GM12891 (cell line): ENCODE measurements at regions not wholly inside any gene's neighbourhood (a gene's known extent, or its start where the extent isn't known, plus 50 kb on each side); places are given as distances from the start of the nearest gene placed in this dataset.

Source experiments
- POLR2A ChIP-seq: IDR thresholded peaks from 2 replicates; pipeline ENCODE4 v1.6.1; 2011; ENCODE audit warnings: low read depth, low read length, control low read depth
- POLR2AphosphoS5 ChIP-seq: IDR thresholded peaks from 2 replicates; pipeline ENCODE4 v1.6.1; 2011; ENCODE audit warnings: low read depth, low read length, control low read depth
- SPI1 ChIP-seq: IDR thresholded peaks from 2 replicates; pipeline ENCODE4 v1.6.1; 2011; ENCODE audit warnings: low read depth, low read length, control low read depth
- TAF1 ChIP-seq: IDR thresholded peaks from 2 replicates; pipeline ENCODE4 v1.6.1; 2011; ENCODE audit warnings: low read depth, low read length, control low read depth

DNA sequence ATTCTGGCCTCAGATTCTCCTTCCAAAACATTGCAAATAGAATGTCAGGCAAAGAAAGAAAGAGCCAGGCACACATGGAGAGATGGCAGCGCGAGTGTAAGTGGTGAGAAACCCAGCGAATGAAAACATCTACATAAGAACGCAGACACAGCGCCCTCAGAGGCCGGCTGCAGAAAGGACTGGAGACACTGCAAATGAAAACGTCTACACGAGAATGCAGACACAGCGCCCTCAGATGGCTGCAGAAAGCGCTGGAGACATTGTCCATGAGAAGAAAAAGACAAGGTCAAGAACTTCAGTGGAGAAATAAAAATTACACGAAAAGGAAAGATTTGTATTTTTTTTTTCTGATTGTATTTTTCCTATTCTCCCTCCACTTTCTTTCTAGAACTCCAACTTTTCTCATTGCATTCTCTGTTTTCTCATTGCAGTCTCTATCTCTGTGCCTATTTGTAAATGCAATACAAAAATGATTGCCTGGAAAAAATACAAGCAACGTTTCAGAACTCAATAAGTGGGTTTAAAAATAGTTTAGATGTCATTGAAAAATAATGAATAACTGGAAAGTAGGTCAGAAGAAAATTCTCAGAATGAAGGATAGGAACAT is 117.9 kb upstream of the LPCAT1 start:
- no peak for TF ChIP-seq TAF1
- TF ChIP-seq POLR2A, result no peak
- no peak for TF ChIP-seq POLR2AphosphoS5
- no peak for TF ChIP-seq SPI1
